Endothelial cell of umbilical vein (primary cell): ENCODE measurements at regions not wholly inside any gene's neighbourhood (a gene's known extent, or its start where the extent isn't known, plus 50 kb on each side); places are given as distances from the start of the nearest gene placed in this dataset.

Source experiments
- EZH2 ChIP-seq: IDR thresholded peaks from 2 replicates; pipeline ENCODE4 v1.6.1; 2012; ENCODE audit warnings: borderline replicate concordance, low read depth, mild to moderate bottlenecking, moderate library complexity, low read length, inconsistent platforms; ENCODE audit not compliant: severe bottlenecking
- POLR2A ChIP-seq: IDR thresholded peaks from 2 replicates; pipeline ENCODE4 v1.6.1; 2012; ENCODE audit warnings: low read depth, mild to moderate bottlenecking, control low read depth, low read length
- POLR2AphosphoS5 ChIP-seq: IDR thresholded peaks from 2 replicates; pipeline ENCODE4 v1.6.1; 2012; ENCODE audit warnings: low read depth, mild to moderate bottlenecking, control low read depth, low read length, moderate library complexity; ENCODE audit not compliant: insufficient read depth
- TF ChIP-seq, protein P1 (sequence below), 2 donors: IDR thresholded peaks; 1 replicate in 1 of 2; 2 replicates in 1 of 2; pipeline ENCODE4 v1.5.1; 2011; ENCODE audit warnings: low read length in 2 of 2, mild to moderate bottlenecking in 2 of 2, moderate library complexity in 2 of 2, control low read depth in 1 of 2, inconsistent platforms in 1 of 2, low read depth in 1 of 2; ENCODE audit not compliant: insufficient read depth in 1 of 2; ENCODE audit errors: extremely low read depth in 1 of 2

GRCh38 chr5:54672871-54673270, 155.3 kb downstream of the SNX18 start:
- no peak for TF ChIP-seq POLR2AphosphoS5
- TF ChIP-seq, protein P1, sequence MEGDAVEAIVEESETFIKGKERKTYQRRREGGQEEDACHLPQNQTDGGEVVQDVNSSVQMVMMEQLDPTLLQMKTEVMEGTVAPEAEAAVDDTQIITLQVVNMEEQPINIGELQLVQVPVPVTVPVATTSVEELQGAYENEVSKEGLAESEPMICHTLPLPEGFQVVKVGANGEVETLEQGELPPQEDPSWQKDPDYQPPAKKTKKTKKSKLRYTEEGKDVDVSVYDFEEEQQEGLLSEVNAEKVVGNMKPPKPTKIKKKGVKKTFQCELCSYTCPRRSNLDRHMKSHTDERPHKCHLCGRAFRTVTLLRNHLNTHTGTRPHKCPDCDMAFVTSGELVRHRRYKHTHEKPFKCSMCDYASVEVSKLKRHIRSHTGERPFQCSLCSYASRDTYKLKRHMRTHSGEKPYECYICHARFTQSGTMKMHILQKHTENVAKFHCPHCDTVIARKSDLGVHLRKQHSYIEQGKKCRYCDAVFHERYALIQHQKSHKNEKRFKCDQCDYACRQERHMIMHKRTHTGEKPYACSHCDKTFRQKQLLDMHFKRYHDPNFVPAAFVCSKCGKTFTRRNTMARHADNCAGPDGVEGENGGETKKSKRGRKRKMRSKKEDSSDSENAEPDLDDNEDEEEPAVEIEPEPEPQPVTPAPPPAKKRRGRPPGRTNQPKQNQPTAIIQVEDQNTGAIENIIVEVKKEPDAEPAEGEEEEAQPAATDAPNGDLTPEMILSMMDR (IDR thresholded peaks at IDR 0.05; ENCODE audit: extremely low read depth in 1 of 2, insufficient read depth in 1 of 2, low read depth in 1 of 2, low read length in 2 of 2), result no peak
- TF ChIP-seq POLR2A, result no peak
- no peak for TF ChIP-seq EZH2
